ENCODE measurements at regions not wholly inside any gene's neighbourhood (a gene's known extent, or its start where the extent isn't known, plus 50 kb on each side); places are given as distances from the start of the nearest gene placed in this dataset.
"Not testable (repeated sequence)": the region's sequence is repeated elsewhere in the genome, so short reads cannot be mapped to it uniquely, and the experiment has no call there.

- CTCF ChIA-PET: interaction anchor here (1.2 to 2.6 kb wide), 2 partner anchors 10 to 48 kb away, joined by 3 to 5 read pairs; no protein-coding TSS in a partner anchor
- DNase-seq (ENCODE audit: extremely low spot score): no peak
Observed at GRCh38 chr11:38839071-38839470, 2241.0 kb upstream of the RAG2 start.

DNA sequence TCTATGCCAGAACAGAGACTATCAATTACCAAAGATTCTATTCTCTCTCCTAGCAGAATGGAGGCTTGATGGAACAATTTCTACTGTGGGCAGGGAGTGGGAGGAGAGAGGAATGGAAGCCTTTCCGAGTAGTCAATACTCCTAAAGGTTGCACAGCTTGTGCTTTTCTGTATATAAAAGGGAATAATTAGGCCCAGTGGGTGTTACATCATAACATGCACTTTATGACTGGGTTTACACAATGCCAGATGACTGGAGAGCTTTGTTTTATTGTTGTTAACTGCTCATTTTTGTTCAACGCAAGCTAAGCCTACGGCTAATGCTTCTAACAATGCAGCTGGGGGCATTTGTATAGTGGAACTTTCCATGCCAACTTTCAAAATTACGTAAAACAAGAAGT, 2237.9 kb upstream of the RAG2 start:
- ChIA-PET POLR2A (no interaction called here), CTCF (interaction anchor here (1.5 kb wide), 1 partner anchor 189 kb away, joined by 3 read pairs; no protein-coding TSS in a partner anchor)
- DNase-seq (ENCODE audit: extremely low spot score): no peak
- no peak for TF ChIP-seq CTCF (IDR thresholded peaks at IDR 0.05; ENCODE audit: control extremely low read depth, extremely low read depth, low read depth, missing control alignments)

More at GRCh38 chr11:38839071-38839470, 2241.0 kb upstream of the RAG2 start:
- POLR2A ChIA-PET: no interaction called here
- no peak for TF ChIP-seq CTCF (IDR thresholded peaks at IDR 0.05; ENCODE audit: control extremely low read depth, extremely low read depth, low read depth, missing control alignments)

DNA sequence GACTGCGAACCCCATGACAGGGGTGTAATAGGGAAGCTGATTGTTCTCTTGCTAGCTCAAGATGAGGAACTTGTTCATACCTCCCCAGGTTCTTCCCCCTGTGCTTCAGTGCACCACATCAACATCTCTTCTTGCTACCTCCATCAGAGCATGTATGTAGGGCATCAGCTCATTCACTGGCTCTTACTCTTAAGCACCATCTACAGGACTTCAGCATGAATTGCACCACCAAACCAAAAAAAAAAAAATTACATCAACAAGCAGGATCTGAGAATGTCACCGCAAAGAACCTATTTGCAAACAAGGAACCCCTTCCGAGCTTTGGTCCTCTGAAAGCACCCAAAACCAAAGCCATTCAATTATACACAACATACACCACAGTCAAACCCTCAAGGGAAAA, 2226.5 kb upstream of the RAG2 start:
- POLR2A ChIA-PET: no interaction called here
- no peak for TF ChIP-seq CTCF (IDR thresholded peaks at IDR 0.05; ENCODE audit: control extremely low read depth, extremely low read depth, low read depth, missing control alignments)
- DNase-seq (ENCODE audit: extremely low spot score): no peak
- CTCF ChIA-PET: no interaction called here

GRCh38 chr11:38821786-38822185, 2223.8 kb upstream of the RAG2 start:
- POLR2A ChIA-PET; DNase-seq (ENCODE audit: extremely low spot score); CTCF ChIA-PET: not testable (repeated sequence)

DNA sequence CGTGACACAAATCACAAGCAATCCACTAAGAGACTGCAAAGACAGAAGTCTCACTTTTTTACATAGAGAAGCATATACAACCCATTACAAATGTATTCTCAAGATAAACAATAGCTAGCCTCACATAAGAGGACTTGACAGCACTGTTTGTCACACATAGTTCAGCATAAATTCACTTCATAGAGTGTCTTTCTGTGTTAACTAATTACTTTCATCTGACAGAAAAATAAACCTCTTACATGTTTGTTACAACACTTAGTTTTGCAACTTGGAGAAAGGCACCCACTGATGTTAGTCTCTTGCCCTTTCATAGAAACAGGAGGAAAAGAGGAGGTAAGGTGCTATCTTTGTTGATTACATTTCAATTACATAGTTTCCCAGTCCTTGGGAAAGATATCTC, 2221.9 kb upstream of the RAG2 start:
- TF ChIP-seq CTCF (IDR thresholded peaks at IDR 0.05; ENCODE audit: control extremely low read depth, extremely low read depth, low read depth, missing control alignments): no peak
- CTCF ChIA-PET: no interaction called here

DNA sequence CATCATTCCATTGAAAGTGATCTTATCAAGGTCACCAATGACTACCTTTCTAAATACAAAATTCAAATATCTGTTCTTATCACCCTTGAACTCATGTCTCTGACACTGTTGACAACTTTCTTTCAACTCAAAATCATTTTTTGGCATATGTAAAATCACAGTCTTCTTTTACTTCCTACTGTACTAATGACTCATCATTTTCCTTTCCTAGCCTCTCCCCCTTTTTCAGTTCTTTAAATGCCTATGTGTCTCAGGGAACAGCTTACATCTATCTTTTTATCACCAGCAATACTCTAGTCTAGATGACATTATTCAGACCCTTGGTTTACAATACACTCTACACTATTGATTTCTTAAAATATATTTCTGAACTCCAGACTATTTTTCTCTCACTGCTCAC, 2220.7 kb upstream of the RAG2 start:
- DNase-seq (ENCODE audit: extremely low spot score): no peak
- no peak for TF ChIP-seq CTCF (IDR thresholded peaks at IDR 0.05; ENCODE audit: control extremely low read depth, extremely low read depth, low read depth, missing control alignments)
- ChIA-PET POLR2A (no interaction called here), CTCF (no interaction called here)

More for the DNA sequence above, 2221.9 kb upstream of the RAG2 start:
- POLR2A ChIA-PET: no interaction called here
- no peak for DNase-seq (ENCODE audit: extremely low spot score)

DNA sequence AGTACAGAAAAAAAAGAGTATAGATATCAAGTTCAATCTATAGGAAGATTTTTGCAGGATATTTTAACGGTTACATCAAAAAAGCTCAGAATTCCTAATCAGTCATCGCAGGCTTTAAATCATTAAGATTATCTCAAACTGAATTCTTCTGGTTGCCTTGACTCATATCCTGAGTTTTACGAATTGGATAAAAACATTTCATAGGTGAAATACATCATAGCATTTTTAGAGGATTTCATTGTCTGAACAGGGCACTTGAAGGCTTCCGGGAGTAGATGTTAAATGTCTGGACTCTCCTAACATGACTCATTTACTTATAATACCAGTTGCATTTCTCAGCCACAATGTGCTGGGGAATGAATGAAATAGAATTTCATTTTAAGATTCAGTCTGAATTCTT, 2216.6 kb upstream of the RAG2 start:
- TF ChIP-seq CTCF (IDR thresholded peaks at IDR 0.05; ENCODE audit: control extremely low read depth, extremely low read depth, low read depth, missing control alignments): no peak
- ChIA-PET CTCF (no interaction called here), POLR2A (no interaction called here)
- no peak for DNase-seq (ENCODE audit: extremely low spot score)

Measured in GM10248 (cell line).